ENCODE measurements at regions not wholly inside any gene's neighbourhood (a gene's known extent, or its start where the extent isn't known, plus 50 kb on each side); places are given as distances from the start of the nearest gene placed in this dataset.

GRCh38 chr9:27784847-27785713, 211.8 kb upstream of the C9orf72 start:
- H3K4me1 Mint-ChIP-seq: peaks cover 15% of the 10 kb centered on the region
- H3K4me3 Mint-ChIP-seq: peak overlapping the region; percentile 34
- intact Hi-C loops (cut with micrococcal nuclease): loop anchor here (1.0 to 2.0 kb wide), 4 partner anchors 53 to 418 kb away; partner anchors contain the start of gene C9orf72
- DNase-seq: peak; percentile 72
- H3K27ac Mint-ChIP-seq: peak overlapping the region; percentile 85
- H3K36me3 Mint-ChIP-seq (ENCODE audit: low read depth): no peaks in the 10 kb centered on the region
- H3K9me3 Mint-ChIP-seq: peaks cover 30% of the 10 kb centered on the region
- peaks cover 11% of the 10 kb centered on the region for H3K27me3 Mint-ChIP-seq

- Mint-ChIP-seq H3K4me1 (peaks cover 15% of the 10 kb centered on the region), H3K27ac (peak overlapping the region; percentile 85), H3K36me3 (ENCODE audit: low read depth) (no peaks in the 10 kb centered on the region), H3K9me3 (peaks cover 28% of the 10 kb centered on the region), H3K27me3 (peaks cover 11% of the 10 kb centered on the region), H3K4me3 (peak overlapping the region; percentile 46)
- intact Hi-C loops (cut with micrococcal nuclease): loop anchor here (1.0 to 2.0 kb wide), 4 partner anchors 53 to 419 kb away; partner anchors contain the start of gene C9orf72
- DNase-seq: peak; percentile 60
Measured at GRCh38 chr9:27785714-27786100, 212.4 kb upstream of the C9orf72 start.

- H3K27ac Mint-ChIP-seq: no peak overlapping the region
- H3K36me3 Mint-ChIP-seq (ENCODE audit: low read depth): no peaks in the 10 kb centered on the region
- intact Hi-C loops (cut with micrococcal nuclease): no loop called here
- H3K4me1 Mint-ChIP-seq: peaks cover 15% of the 10 kb centered on the region
- peaks cover 3% of the 10 kb centered on the region for H3K27me3 Mint-ChIP-seq
- peaks cover 13% of the 10 kb centered on the region for H3K9me3 Mint-ChIP-seq
- no peak overlapping the region for H3K4me3 Mint-ChIP-seq
- DNase-seq: no peak
Measured at GRCh38 chr9:27787891-27788290, 214.6 kb upstream of the C9orf72 start.

GRCh38 chr9:27791311-27791710, 218.0 kb upstream of the C9orf72 start:
- Mint-ChIP-seq H3K4me3 (no peak overlapping the region), H3K27ac (no peak overlapping the region), H3K36me3 (ENCODE audit: low read depth) (no peaks in the 10 kb centered on the region), H3K27me3 (peaks cover 7% of the 10 kb centered on the region), H3K4me1 (peaks cover 3% of the 10 kb centered on the region), H3K9me3 (peaks cover 22% of the 10 kb centered on the region)
- no peak for DNase-seq
- intact Hi-C loops (cut with micrococcal nuclease): no loop called here

DNA sequence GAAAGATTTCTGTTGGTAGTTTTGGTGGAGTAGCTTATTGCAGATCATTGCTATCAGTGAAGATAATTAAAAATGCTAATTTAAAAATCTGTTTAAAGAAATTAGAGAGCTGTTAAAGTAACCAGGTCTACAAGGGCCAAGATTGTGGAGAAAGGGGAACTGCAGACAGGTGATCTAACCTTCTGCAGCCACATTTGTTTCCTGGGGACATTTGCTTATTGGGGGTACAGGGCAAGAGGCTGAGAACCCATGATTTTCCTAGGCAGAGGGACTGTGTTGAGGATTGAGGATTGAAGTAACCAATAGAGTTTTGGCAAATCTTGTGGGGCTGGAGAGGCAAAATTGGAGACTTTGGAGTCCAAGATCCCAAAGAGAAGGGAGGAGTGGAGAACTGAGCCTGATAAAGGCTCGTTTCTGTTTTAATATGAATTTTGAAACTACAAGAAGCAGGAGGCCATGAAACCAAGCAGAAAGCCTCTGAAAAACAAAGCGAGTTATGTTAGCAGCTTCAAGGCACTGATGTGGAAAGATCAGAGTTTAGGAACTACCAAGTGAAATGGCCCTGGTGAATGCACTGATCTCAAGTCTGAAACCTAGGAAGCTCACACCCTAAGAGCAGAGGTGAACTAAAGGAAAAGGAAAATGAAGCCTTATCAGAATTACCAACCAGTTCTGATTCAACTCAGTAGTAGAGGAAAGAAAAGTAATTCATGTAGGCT, 219.8 kb upstream of the C9orf72 start:
- intact Hi-C loops (cut with micrococcal nuclease): no loop called here
- DNase-seq: no peak
- H3K27ac Mint-ChIP-seq: no peak overlapping the region
- no peak overlapping the region for H3K4me3 Mint-ChIP-seq
- H3K27me3 Mint-ChIP-seq: peaks cover 8% of the 10 kb centered on the region
- peaks cover 17% of the 10 kb centered on the region for H3K9me3 Mint-ChIP-seq
- H3K36me3 Mint-ChIP-seq (ENCODE audit: low read depth): no peaks in the 10 kb centered on the region
- H3K4me1 Mint-ChIP-seq: no peaks in the 10 kb centered on the region

DNA sequence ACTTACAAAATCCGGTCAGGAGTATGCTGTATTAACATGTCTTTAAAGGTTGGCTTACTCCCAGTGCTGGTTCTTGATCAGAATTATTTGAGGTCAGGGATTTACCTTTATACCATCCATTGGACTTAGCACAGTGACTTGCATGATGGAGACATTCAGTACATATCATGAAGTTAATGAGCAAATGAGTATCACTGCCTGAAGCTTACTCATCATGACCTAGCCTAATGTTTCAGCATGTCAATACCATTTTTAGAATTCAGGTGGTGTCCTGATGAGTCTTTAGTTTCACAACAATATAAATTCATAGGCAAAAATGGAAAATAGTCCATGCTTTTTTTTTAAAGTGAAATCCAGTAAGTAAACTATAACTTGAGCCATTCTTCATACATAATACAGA, 226.0 kb upstream of the C9orf72 start:
- Mint-ChIP-seq H3K4me1 (no peaks in the 10 kb centered on the region), H3K4me3 (no peak overlapping the region), H3K27me3 (peaks cover 10% of the 10 kb centered on the region), H3K9me3 (peaks cover 5% of the 10 kb centered on the region), H3K36me3 (ENCODE audit: low read depth) (no peaks in the 10 kb centered on the region), H3K27ac (no peak overlapping the region)
- no peak for DNase-seq
- intact Hi-C loops (cut with micrococcal nuclease): no loop called here

DNA sequence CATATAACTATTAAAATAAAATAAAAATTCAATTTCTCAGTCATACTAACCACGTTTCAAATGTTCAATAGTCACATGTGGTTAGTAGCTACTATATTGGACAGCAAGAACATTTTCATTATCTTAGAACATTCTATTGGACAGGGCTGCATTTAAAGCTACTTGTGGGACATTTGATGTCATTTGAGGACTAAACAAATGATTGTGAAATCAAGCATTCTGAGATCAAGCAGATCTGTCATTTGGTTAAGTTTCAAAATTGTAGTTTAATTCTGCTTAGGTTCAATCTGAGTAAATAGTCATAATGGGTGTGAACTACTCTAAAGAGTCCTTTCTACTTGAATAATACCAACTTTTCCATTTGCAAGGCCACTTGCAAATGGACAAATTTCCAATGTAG, 226.9 kb upstream of the C9orf72 start:
- H3K27ac Mint-ChIP-seq: no peak overlapping the region
- H3K4me1 Mint-ChIP-seq: no peaks in the 10 kb centered on the region
- no peak overlapping the region for H3K4me3 Mint-ChIP-seq
- no peak for DNase-seq
- H3K9me3 Mint-ChIP-seq: peaks cover 5% of the 10 kb centered on the region
- no peaks in the 10 kb centered on the region for H3K36me3 Mint-ChIP-seq (ENCODE audit: low read depth)
- H3K27me3 Mint-ChIP-seq: peaks cover 9% of the 10 kb centered on the region
- intact Hi-C loops (cut with micrococcal nuclease): no loop called here

DNA sequence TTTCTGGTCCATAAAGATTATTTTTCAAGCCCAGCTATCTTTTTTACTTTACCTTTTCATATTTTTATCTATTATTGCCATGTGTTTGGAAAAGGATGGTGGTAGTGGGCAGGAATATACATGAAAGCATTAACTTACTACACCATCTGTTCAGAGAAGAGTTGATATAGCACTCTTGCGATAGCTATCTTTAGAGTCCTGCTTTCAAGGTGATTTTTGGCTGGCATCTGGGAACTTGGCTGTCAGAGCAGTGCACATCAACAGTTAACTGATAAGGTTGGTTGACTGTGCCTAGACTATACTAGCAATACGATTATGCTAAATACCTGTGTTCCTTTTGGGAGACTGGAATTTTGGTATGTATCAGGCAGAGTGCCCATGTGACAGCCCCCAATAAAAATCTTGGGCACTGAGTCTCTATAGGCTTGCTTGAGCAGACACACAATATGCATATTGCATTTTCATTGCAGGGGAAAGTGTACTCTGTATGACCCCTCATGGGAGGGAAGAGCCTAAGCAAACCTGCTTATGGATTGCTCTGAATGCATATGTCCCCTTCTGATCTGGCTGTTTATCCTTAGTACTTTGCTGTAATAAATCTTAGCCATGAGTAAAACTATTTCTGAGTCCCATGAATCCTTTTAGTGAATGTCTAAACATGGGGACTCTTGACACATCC, 227.6 kb upstream of the C9orf72 start:
- Mint-ChIP-seq H3K27ac (no peak overlapping the region), H3K9me3 (peaks cover 4% of the 10 kb centered on the region), H3K27me3 (peaks cover 9% of the 10 kb centered on the region), H3K4me3 (no peak overlapping the region), H3K36me3 (ENCODE audit: low read depth) (no peaks in the 10 kb centered on the region), H3K4me1 (no peaks in the 10 kb centered on the region)
- no peak for DNase-seq
- intact Hi-C loops (cut with micrococcal nuclease): no loop called here

GRCh38 chr9:27801545-27801944, 228.3 kb upstream of the C9orf72 start:
- intact Hi-C loops (cut with micrococcal nuclease): no loop called here
- Mint-ChIP-seq H3K9me3 (no peaks in the 10 kb centered on the region), H3K27me3 (peaks cover 9% of the 10 kb centered on the region), H3K36me3 (ENCODE audit: low read depth) (no peaks in the 10 kb centered on the region), H3K4me1 (no peaks in the 10 kb centered on the region), H3K27ac (no peak overlapping the region), H3K4me3 (no peak overlapping the region)
- no peak for DNase-seq

GRCh38 chr9:27802418-27802817, 229.1 kb upstream of the C9orf72 start:
- Mint-ChIP-seq H3K27me3 (peaks cover 8% of the 10 kb centered on the region), H3K9me3 (no peaks in the 10 kb centered on the region), H3K4me3 (no peak overlapping the region), H3K27ac (no peak overlapping the region), H3K4me1 (no peaks in the 10 kb centered on the region), H3K36me3 (ENCODE audit: low read depth) (no peaks in the 10 kb centered on the region)
- intact Hi-C loops (cut with micrococcal nuclease): no loop called here
- DNase-seq: no peak

DNA sequence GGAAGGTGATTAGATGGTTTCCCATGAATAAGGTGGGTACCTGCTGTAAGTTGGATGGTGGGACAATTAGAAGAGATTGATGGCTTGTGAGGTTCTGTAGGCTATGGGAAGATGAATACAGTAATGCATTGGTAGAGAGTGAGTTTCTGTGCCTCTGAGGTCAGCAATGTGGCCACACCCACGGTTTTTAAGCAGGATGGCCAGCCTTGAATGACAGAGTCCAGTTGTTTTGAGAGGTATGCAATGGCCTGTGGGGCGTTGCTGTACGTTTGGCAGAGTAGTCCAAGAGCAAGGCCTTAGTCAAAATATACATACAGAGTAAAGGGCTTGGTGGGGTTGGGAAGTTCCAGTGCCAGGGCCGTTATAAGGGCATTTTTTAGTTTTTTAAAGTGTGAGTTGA, 235.6 kb upstream of the C9orf72 start:
- no peaks in the 10 kb centered on the region for H3K9me3 Mint-ChIP-seq
- H3K4me1 Mint-ChIP-seq: no peaks in the 10 kb centered on the region
- intact Hi-C loops (cut with micrococcal nuclease): no loop called here
- no peaks in the 10 kb centered on the region for H3K36me3 Mint-ChIP-seq (ENCODE audit: low read depth)
- no peak overlapping the region for H3K4me3 Mint-ChIP-seq
- DNase-seq: no peak
- H3K27me3 Mint-ChIP-seq: peaks cover 4% of the 10 kb centered on the region
- H3K27ac Mint-ChIP-seq: no peak overlapping the region

- Mint-ChIP-seq H3K4me1 (no peaks in the 10 kb centered on the region), H3K36me3 (ENCODE audit: low read depth) (no peaks in the 10 kb centered on the region), H3K4me3 (no peak overlapping the region), H3K9me3 (no peaks in the 10 kb centered on the region), H3K27ac (no peak overlapping the region), H3K27me3 (peaks cover 2% of the 10 kb centered on the region)
- no peak for DNase-seq
- intact Hi-C loops (cut with micrococcal nuclease): no loop called here
Measured at GRCh38 chr9:27817747-27818146, 244.5 kb upstream of the C9orf72 start.

GRCh38 chr9:27818348-27818747, 245.1 kb upstream of the C9orf72 start:
- intact Hi-C loops (cut with micrococcal nuclease): no loop called here
- H3K27ac Mint-ChIP-seq: no peak overlapping the region
- H3K36me3 Mint-ChIP-seq (ENCODE audit: low read depth): no peaks in the 10 kb centered on the region
- H3K27me3 Mint-ChIP-seq: peaks cover 2% of the 10 kb centered on the region
- H3K4me1 Mint-ChIP-seq: no peaks in the 10 kb centered on the region
- no peak for DNase-seq
- H3K4me3 Mint-ChIP-seq: no peak overlapping the region
- no peaks in the 10 kb centered on the region for H3K9me3 Mint-ChIP-seq

DNA sequence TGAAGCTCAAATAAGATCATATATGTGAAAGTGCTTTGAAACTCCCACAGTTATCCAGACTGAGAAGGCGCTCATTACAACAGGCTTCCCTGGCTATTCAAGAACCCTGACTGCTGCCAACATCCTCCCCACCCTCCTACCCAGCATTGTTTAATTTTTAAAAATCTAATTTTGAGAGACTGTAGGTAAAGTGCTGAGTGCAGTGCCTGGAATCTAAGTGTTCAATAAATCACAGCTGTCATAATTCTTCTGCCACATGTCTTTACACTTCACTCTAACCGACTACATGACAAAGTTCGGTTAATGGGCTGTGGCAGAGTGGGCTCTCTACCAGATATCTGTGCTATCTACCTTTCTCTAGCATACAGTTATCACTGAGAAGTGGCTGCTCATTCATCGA, 255.6 kb upstream of the C9orf72 start:
- Mint-ChIP-seq H3K4me3 (no peak overlapping the region), H3K36me3 (ENCODE audit: low read depth) (no peaks in the 10 kb centered on the region), H3K27me3 (no peaks in the 10 kb centered on the region), H3K27ac (no peak overlapping the region), H3K9me3 (no peaks in the 10 kb centered on the region), H3K4me1 (no peaks in the 10 kb centered on the region)
- intact Hi-C loops (cut with micrococcal nuclease): no loop called here
- DNase-seq: no peak
